GM21619 (cell line): ENCODE measurements at regions not wholly inside any gene's neighbourhood (a gene's known extent, or its start where the extent isn't known, plus 50 kb on each side); places are given as distances from the start of the nearest gene placed in this dataset.

Source experiments
- ATAC-seq: cut with Tn5 transposase; IDR thresholded peaks from one replicate; pipeline ENCODE4 v1.9.1; 2021; ENCODE audit not compliant: unreplicated experiment

- ATAC-seq: no peak
Measured at GRCh38 chr5:2502970-2503594, 248.4 kb downstream of the IRX2 start.

GRCh38 chr5:2499917-2500316, 251.6 kb downstream of the IRX2 start:
- ATAC-seq: no peak

GRCh38 chr5:2496891-2497290, 254.6 kb downstream of the IRX2 start:
- ATAC-seq: no peak

- no peak for ATAC-seq
Measured at GRCh38 chr5:2496126-2496525, 255.4 kb downstream of the IRX2 start.

GRCh38 chr5:2493356-2493755, 258.1 kb downstream of the IRX2 start:
- ATAC-seq: no peak

- ATAC-seq: no peak
Measured at GRCh38 chr5:2492476-2492875, 259.0 kb downstream of the IRX2 start.

GRCh38 chr5:2491846-2492245, 259.6 kb downstream of the IRX2 start:
- no peak for ATAC-seq

- no peak for ATAC-seq
Measured at GRCh38 chr5:2489306-2489705, 262.2 kb downstream of the IRX2 start.

- ATAC-seq: no peak
Measured at GRCh38 chr5:2488593-2488992, 262.9 kb downstream of the IRX2 start.

GRCh38 chr5:2487152-2487763, 264.2 kb downstream of the IRX2 start:
- no peak for ATAC-seq

- no peak for ATAC-seq
Measured at GRCh38 chr5:2486373-2486772, 265.1 kb downstream of the IRX2 start.

- no peak for ATAC-seq
Measured at GRCh38 chr5:2482778-2483177, 268.7 kb downstream of the IRX2 start.

- no peak for ATAC-seq
Measured at GRCh38 chr5:2480871-2481270, 270.6 kb downstream of the IRX2 start.

GRCh38 chr5:2475902-2476301, 275.6 kb downstream of the IRX2 start:
- no peak for ATAC-seq

- no peak for ATAC-seq
Measured at GRCh38 chr5:2472670-2473069, 278.8 kb downstream of the IRX2 start.

- ATAC-seq: no peak
Measured at GRCh38 chr5:2471152-2471879, 280.2 kb downstream of the IRX2 start.

- no peak for ATAC-seq
Measured at GRCh38 chr5:2466966-2467365, 284.5 kb downstream of the IRX2 start.

- no peak for ATAC-seq
Measured at GRCh38 chr5:2465383-2465782, 286.1 kb downstream of the IRX2 start.

- no peak for ATAC-seq
Measured at GRCh38 chr5:2464141-2464540, 287.3 kb downstream of the IRX2 start.

- no peak for ATAC-seq
Measured at GRCh38 chr5:2461701-2462691, 289.5 kb downstream of the IRX2 start.

GRCh38 chr5:2460098-2460497, 291.4 kb downstream of the IRX2 start:
- ATAC-seq: no peak
